ENCODE measurements at regions not wholly inside any gene's neighbourhood (a gene's known extent, or its start where the extent isn't known, plus 50 kb on each side); places are given as distances from the start of the nearest gene placed in this dataset.
"Not testable (repeated sequence)": the region's sequence is repeated elsewhere in the genome, so short reads cannot be mapped to it uniquely, and the experiment has no call there.

DNA sequence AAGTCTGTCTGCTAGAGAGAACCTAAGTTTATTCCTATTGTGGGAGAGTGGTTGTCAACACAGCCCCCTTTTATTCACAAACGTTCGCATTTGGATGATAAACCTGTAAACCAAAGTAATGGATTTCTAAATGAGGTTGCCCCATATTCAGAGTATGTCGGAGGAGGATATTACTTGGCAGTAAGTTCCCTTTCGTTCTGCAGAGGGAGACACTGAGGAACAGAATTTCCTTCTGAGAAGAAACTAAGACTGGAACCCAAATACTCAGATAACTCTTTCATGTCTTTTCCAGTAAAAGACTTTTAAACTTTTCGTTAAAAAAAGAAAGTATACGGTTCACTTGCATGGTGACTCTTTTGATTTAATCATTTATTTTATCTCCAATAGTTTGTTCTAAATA, 754.6 kb upstream of the MMS22L start:
- DNase-seq (ENCODE audit: low spot score), result no peak

DNA sequence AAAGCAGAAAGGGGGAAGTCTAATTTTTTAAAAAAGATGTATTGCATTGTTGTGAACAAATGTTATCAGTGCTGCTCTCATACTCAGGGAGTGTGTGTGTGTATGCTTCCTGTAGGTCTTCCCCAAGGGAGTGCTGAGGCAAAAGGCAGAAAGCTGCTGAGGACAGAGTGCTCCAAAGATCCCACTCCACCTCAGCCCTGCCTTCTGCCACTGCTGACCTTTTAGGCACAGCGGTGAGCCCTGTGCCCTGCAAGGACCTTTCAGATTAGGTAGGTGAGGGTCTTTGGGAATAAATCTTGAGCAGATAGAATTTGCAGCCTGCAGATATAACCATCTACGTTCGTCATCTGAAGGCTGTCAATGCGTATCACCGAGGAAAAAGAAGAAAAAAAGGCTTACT, 756.4 kb upstream of the MMS22L start:
- no peak for DNase-seq (ENCODE audit: low spot score)

DNA sequence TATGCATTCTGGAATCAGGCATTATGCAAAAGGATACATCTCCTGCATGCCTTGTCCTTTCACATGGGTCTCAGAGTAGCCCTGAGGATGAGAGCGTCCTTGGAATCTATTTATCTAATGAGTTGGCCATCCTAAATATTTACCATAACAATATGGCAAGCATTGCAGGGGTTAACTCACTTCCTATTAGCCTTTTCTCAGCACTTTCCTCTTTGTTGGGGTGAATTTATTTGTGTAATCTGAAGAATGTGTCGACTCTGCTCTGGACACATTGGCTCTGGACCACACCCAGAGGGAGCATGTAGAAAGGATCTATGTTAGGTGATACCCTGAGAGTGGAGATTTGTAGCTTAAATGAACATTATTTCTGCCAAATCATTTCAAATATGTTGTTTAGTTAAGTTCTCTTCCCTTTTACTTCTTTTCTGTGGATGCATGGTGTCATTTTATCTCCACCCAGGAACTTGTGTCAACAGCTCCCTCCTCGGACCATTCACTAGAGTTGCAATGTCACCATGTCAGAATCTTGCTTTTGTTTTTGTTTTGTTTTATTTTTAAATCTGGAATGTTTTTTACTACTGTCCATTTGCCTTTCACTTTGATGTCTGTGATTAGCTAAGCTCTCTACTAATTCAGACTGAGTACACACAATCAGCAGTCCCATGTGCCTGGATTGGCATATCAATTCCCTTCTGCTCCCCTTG, 757.0 kb upstream of the MMS22L start:
- DNase-seq (ENCODE audit: low spot score), result no peak

DNA sequence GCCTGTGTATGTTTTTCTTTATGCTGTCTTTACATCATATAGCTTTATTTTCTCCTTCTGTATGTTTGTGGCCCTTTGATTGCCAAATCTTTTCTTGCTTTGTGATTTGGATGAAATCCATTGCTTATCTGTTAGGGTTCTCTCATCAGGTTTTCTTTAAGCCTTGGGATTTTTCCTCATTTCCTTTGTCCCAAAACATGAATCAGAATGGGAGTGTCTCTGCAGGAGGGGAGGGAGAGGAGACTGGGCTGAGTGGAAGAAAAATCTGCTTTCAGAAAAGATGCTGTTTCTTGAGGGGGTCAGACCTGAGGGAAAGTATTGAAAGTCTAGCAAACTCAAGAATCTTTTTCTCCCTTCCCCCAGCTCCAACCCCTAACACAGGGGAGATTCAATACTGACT, 758.0 kb upstream of the MMS22L start:
- DNase-seq (ENCODE audit: low spot score), result no peak

DNA sequence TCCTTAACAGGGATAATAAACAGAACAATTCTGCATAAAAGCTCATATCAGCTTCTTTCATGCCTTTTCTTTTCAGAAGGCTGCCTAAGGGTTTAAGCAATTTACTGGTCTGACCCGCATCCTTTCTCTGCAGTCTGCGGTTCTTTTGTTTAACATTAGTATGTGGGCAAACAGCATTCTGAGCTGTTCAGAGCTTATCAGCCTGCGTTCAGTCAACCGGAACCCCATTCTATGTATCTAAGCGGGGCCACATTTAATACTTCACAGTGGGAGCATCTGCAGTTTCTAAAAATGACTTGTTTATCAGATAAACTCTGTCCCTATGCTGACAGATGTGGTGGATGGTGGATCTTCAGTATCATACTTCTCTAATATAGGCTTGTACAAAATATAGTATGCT, 758.9 kb upstream of the MMS22L start:
- DNase-seq (ENCODE audit: low spot score), result no peak

DNA sequence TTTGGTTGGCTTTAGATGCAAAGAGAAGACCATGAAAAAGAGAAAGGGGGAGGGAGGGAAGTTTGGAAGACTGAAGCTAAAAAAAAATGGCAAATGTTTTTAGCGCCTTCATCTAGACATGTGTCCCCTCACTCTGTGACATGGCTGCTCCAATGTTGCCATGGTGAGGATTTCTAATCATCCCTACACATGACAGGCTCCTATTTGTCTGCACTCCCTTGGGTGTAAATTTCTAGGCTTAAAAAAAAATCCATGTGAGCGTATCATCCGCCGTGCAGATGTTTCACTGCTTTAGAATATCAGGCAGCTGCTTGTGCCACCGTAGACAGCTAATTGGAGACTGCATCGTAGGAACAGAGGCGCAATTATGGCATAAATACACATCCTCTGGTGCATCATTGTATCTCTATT, 761.1 kb upstream of the MMS22L start:
- DNase-seq (ENCODE audit: low spot score), result no peak

DNA sequence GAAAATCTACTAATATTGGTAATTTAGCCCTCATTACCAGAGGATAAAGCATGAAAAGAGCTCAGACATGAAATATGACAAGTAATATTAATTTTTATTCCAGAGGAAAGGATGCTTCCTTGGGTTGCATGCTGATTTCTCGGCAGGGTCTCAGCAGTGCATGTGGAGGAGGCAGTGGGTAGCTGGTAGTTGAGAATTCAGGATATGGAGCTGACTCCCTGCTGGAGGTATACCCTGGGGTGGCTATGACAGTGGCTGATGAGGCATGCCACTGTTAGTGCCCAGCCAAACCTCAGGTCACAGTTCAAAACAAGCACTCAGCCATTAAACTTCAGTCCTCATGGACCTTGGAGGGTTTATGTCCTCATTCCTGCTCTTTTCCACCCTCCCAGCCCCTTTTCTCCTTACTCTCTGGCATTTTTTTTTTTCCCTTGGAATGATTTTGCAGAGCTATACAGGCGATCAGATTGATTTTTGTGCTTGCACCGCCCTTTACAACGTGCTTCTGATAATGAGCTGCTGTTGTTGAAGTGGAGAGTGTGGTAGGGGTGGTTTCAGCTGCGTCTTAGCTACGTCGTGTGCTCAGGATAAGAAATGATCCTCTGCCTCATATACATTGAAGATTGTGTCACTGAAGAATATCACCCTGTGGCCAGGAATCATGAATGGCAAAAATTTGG, 761.9 kb upstream of the MMS22L start:
- DNase-seq (ENCODE audit: low spot score), result no peak

DNA sequence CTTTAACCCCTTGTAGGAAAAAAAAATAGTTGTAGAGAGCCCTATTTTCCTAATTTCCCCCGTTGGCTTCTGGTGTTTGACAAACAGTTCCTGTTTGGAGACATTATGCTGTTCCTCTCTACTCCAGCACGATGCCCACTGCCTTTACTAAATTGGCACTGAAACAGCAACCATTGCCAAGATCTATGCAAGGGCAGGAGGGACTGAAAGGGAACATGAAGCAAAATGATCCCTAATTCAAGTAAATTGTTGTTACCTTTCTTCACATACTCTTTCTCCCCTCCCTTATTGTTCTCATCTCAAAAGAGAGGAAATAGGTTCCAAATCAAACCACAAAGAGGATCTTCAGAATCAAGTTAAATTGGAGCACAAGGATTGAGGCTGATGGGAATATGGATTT, 764.1 kb upstream of the MMS22L start:
- no peak for DNase-seq (ENCODE audit: low spot score)

DNA sequence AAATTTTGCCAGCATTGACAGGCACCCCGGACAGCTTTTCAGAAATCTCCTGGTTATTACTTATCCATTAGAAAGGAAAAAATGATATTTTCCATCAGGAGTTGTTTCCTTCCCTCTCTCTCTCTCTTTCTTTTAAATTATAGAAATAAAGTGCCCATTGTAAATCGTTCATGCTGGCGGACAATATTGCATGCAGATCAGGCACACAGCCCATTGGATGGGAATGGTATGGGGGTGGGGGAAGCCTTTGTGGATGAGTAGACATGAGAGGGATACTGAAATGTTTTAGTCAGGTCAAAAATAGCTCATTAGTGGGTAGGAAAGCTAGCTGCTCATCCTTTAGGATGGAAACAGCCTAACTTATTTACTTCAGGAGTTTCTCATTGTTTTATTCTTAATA, 764.9 kb upstream of the MMS22L start:
- DNase-seq (ENCODE audit: low spot score), result no peak

DNA sequence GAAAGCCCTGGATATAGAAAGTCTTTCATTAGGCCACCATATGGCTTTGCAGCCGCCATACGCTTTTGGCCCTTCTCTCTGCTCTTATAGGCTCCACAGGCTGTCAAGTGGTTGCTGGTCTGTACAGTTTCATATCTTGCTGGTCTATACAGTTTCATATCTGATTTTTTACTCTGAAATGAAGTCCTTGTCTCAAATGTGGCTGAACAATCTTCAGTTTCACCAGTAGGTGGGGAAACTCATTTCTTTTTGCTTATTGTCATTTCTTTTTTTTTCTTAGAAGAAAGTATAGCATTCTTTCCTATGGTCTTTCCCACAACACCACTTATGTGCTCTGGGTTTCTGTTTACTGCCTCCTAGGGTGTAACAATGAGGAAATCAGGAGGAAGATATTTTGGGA, 771.4 kb upstream of the MMS22L start:
- DNase-seq (ENCODE audit: low spot score), result no peak

DNA sequence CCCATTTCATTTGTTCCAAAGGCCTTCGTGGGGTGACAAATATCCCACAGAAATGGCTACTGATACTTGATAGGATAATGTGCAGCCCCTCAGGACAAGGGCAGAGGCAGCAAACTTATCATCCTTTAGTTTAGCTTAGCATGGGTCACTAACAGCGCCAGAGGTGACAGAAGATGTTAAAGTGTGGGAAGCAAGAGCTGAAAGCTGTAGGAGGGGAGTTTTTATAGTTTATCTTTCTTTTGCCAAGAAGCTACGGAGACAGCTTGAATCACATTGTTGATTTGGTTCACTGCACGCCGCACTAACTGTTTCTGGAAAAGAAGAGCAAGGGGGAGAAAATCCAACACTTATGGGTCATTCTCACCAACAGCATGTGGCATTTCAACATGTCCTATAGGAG, 773.9 kb upstream of the MMS22L start:
- DNase-seq (ENCODE audit: low spot score), result no peak

DNA sequence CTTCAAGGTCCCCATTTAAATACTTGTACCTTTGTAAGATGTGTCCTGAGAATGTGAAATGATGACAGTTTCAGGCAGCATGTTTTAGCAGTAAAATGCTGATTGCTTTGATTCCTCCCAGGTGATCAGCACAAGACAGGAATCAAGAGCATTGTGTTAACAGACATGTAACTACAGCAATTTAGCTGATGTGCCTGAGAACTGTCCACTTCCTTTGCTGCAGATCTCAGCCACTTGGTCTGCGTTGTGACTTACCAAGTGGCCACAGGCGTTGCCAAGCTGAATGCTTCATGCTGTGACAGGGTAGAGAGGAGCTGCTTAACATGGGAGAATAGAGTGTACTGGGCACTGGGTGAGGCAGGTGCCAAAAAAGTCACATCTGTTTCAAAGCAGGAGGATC, 767.0 kb upstream of the POU3F2 start:
- no peak for DNase-seq (ENCODE audit: low spot score)

DNA sequence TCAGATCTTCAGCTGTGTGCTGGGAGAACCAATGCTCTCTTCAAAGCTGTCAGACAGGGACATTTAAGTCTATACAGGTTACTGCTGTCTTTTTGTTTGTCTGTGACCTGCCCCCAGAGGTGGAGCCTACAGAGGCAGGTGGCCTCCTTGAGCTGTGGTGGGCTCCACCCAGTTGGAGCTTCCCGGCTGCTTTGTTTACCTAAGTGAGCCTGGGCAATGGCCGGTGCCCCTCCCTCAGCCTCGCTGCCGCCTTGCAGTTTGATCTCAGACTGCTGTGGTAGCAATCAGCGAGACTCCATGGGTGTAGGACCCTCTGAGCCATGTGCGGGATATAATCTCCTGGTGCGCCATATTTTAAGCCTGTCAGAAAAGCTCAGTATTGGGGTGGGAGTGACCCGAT, 745.8 kb upstream of the POU3F2 start:
- not testable (repeated sequence) for DNase-seq (ENCODE audit: low spot score)

DNA sequence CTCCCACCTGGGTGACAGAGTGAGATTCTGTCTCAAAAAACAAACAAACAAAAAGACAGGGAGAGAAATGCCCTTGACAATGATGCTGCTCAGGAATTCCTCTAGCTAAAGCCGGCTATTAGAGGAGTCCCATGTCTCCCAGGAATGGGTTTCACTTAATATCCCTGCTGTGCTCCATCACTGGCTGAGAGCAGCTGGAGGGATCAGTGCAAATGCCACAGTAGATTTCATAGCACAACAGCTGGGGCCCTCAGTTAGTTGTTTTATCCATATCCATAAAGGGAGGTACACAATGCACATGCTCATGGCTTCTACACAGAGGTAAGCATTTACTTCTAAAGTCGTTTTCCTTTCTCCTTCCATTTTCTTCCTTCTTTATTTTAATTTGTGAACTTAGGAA, 742.0 kb upstream of the POU3F2 start:
- DNase-seq (ENCODE audit: low spot score), result no peak

DNA sequence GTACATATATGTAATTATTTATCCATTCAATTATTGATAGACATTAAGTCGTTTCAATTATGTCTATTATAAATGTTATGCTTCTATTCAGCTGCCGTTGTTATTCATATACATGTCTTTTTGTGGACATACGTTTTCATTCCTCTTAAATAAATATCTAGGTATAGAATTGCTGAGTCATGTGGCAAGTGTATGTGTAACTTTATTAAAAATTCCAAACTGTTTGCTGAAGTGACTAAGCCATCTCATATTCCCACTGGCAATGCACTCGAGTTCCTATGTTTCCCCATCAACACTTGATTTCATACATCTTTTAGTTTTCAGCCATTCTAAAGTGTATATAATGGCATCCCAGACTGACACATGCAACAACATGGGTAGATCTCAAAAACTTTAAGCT, 739.7 kb upstream of the POU3F2 start:
- DNase-seq (ENCODE audit: low spot score), result no peak

DNA sequence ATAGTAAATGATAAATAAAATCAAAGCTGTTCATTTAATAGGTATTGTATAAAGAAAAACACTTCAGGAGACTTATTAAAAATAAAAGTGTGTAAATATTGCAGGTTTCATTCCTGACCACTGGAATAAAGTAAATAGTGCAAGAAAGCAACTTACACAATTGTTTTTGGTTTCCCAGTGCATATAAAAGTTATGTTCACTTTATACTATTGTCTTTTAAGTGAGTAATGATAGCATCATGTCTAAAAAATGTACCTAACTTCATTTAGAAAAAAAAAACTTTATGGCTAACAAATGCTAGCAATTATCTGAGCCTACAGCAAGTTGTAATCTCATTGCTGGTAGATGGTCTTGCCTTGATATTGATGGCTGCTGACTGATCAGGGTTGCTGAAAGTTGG, 726.6 kb upstream of the POU3F2 start:
- DNase-seq (ENCODE audit: low spot score), result no peak

DNA sequence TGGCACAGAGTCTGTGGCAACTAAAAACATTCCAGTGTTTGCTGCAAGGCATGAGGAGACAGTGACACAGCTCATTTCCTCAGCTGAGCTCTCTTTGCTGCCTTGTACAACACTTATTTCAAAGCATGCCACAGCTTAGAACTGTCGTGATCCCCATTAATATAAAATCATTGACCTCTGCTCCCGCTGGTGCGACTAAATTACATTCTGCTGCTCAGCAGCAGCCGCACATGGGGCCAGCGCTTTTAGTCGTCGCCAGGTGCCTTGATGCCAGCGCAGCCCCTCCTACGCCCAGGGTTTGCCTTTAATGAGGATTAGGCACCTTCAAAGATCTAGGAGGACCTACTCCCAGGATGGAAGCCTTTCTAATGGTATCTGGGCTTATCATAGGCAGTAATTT, 717.9 kb upstream of the POU3F2 start:
- no peak for DNase-seq (ENCODE audit: low spot score)

DNA sequence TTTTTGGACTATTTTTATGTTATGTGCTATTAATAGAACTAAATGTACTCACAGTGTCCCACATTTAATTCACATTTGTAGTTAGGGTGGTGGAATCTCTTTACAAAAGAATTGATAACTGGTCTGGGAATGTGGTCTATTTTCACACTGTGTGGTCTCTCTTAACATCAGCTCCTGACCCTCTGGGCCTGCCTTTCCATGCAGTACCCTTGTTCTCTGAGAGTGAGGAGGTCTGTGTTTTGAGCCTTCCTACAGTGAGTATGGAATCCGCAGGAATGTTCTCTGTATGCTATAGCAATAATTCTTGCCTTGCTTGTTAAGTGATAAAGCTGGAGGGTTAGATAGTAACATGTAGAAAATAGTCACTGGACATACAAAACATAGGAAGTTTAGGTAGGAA, 717.3 kb upstream of the POU3F2 start:
- DNase-seq (ENCODE audit: low spot score), result no peak

DNA sequence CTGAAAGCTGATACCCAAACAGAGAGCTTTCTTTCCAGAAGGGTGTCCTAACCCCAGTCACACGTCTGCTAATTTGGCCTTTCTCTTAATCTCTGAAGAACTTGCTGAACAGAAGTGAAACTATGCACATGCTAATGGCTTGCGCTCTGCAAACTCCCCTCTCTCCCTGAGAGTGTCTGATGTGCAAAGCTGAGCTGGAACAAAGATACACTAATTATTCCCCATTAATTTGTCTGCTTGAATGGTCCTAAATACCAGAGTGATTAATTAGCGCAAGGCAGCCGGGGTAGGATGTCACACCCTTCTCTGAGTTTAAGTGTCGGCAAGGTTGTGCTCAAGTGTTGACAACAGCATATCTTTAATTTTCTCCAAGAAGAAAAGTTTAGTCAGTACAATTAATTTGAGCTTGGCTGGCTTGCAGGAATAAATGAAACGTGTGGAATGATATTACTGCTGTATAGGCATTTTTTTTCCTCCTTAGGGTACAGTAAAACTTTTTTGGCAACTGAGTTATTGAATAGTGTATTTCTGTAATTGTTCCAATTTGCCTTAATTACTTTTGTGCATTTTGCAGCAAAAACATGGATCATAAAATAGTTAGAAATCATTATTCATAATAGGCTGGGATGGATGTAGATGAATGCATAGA, 715.9 kb upstream of the POU3F2 start:
- no peak for DNase-seq (ENCODE audit: low spot score)

DNA sequence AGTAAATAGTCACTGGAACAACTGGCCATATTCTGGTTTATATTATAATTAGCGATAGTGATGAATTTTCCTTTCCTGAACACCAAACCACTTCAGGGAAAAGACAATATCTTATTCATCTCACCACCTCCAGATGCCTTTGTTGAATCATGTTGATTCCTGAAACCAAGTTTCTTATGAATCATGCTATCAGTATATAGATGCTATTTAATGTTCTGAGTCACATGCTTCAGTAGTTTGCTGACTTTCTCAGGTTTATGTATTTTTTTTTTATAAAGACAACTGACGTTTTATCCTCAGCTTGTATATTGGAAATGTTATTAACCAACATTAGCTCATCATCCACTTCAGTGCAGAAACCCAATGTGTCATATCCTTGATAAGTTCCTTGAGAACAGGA, 710.2 kb upstream of the POU3F2 start:
- no peak for DNase-seq (ENCODE audit: low spot score)

DNA sequence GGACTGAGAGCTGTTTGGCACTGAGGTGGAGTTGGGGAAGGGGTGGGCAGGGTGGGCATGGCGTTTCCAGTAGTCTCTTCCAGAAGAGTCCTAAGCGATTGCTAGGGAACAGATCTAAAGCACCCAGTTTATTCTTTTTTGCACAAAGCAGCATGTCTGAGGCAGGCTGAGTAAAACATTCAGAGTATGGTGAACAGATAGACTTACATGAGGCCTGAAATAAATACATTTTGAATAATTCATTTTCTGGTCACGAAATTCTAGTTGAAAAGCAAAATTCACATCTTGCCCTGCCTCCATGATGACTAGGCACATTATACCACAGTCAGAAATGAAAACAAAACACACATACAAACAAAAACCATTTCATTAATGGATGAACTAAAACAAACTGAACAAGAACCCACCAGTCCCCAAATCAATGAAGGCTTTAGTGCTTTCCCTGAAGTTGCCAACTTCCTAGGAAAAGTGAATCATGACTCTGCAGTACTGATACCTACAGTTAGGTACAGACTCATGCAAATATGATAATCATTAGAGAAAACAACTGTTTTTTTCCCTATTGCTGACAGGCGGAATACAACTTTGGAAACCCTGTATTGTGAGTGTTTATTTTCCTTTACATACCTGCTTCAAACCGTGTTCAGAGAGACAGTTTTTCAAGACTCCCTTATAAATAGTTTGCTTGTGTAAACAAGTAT, 702.9 kb upstream of the POU3F2 start:
- DNase-seq (ENCODE audit: low spot score), result no peak

DNA sequence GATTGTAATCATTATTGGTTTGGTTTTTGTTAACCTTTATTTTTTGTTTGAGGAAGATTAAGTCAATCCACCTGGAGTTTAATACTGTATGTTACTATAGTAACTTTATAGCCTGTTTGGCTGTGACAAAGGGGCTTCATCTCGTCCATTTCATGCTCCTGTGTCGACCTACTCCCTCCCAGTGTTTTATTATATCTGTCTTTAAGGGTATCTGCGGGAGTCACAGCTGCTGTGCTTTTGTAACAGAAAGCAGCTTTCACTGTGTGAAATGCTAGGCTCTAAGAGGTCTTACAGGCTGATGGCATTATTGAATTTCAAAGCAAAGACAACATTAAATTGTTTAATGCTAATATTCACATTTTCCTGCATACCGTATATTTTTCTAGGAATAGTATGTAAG, 698.0 kb upstream of the POU3F2 start:
- DNase-seq (ENCODE audit: low spot score), result no peak

DNA sequence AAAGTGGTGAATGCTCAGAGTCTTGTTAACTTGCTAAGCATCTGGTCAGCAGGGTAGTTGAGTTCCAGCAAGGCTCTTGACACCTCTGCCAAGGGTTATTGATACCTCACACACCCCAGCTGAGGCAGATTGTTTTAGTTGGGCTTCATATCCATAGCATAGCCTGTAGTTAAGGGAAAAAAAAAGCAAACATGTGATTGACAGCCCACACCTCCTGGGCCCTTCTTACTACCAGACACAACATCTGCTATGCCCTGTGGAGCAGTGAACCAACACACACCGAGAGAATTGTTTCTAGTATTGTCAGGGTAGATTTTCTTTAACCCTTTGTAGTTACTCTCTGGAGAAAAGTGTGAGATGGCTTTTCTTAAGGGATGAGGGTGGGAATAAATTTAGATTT, 697.0 kb upstream of the POU3F2 start:
- DNase-seq (ENCODE audit: low spot score), result no peak
